ENCODE measurements at regions not wholly inside any gene's neighbourhood (a gene's known extent, or its start where the extent isn't known, plus 50 kb on each side); places are given as distances from the start of the nearest gene placed in this dataset.
"Not testable (repeated sequence)": the region's sequence is repeated elsewhere in the genome, so short reads cannot be mapped to it uniquely, and the experiment has no call there.

- not testable (repeated sequence) for H3K9me3 ChIP-seq (ENCODE audit: control insufficient read depth, low read depth, low read length); H3K27me3 ChIP-seq (ENCODE audit: control insufficient read depth, insufficient read depth, low read length); H3K36me3 ChIP-seq (ENCODE audit: control insufficient read depth, insufficient read depth, low read length)
- peaks cover 13% of the 10 kb centered on the region for H3K4me1 ChIP-seq (ENCODE audit: control insufficient read depth, insufficient read depth, low read length)
- no CpG with 5 or more reads among the region's 6 CpGs for WGBS (ENCODE audit: insufficient coverage, low lambda C conversion rate)
- peak overlapping the region; percentile 67 for H3K27ac ChIP-seq (ENCODE audit: low read length)
- H3K4me3 ChIP-seq (ENCODE audit: low read length) = peak overlapping the region; percentile 1
- DNase-seq = peak in 1 of 2 donors; percentile 71
Measured at GRCh38 chr5:34466519-34467388, 189.4 kb upstream of the RAI14 start.

- peaks cover 13% of the 10 kb centered on the region for H3K4me1 ChIP-seq (ENCODE audit: control insufficient read depth, insufficient read depth, low read length)
- WGBS (ENCODE audit: insufficient coverage, low lambda C conversion rate) = 100% methylated on average over 1 of the region's 8 CpGs
- H3K36me3 ChIP-seq (ENCODE audit: control insufficient read depth, insufficient read depth, low read length) = no peaks in the 10 kb centered on the region
- DNase-seq = no peak
- no peaks in the 10 kb centered on the region for H3K9me3 ChIP-seq (ENCODE audit: control insufficient read depth, low read depth, low read length)
- H3K27me3 ChIP-seq (ENCODE audit: control insufficient read depth, insufficient read depth, low read length) = no peaks in the 10 kb centered on the region
- H3K4me3 ChIP-seq (ENCODE audit: low read length) = no peak overlapping the region
- H3K27ac ChIP-seq (ENCODE audit: low read length) = peak overlapping the region; percentile 45
Measured at GRCh38 chr5:34467436-34467835, 188.7 kb upstream of the RAI14 start.

GRCh38 chr5:34467984-34468383 lies 188.1 kb upstream of the RAI14 start:
- no CpG with 5 or more reads among the region's 3 CpGs for WGBS (ENCODE audit: insufficient coverage, low lambda C conversion rate)
- H3K27ac ChIP-seq (ENCODE audit: low read length); H3K36me3 ChIP-seq (ENCODE audit: control insufficient read depth, insufficient read depth, low read length); H3K9me3 ChIP-seq (ENCODE audit: control insufficient read depth, low read depth, low read length); H3K4me3 ChIP-seq (ENCODE audit: low read length); H3K27me3 ChIP-seq (ENCODE audit: control insufficient read depth, insufficient read depth, low read length); DNase-seq: not testable (repeated sequence)
- peaks cover 13% of the 10 kb centered on the region for H3K4me1 ChIP-seq (ENCODE audit: control insufficient read depth, insufficient read depth, low read length)

- Histone ChIP-seq H3K27me3 (ENCODE audit: control insufficient read depth, insufficient read depth, low read length) (no peaks in the 10 kb centered on the region), H3K9me3 (ENCODE audit: control insufficient read depth, low read depth, low read length) (no peaks in the 10 kb centered on the region), H3K27ac (ENCODE audit: low read length) (no peak overlapping the region), H3K4me1 (ENCODE audit: control insufficient read depth, insufficient read depth, low read length) (peaks cover 13% of the 10 kb centered on the region), H3K36me3 (ENCODE audit: control insufficient read depth, insufficient read depth, low read length) (no peaks in the 10 kb centered on the region), H3K4me3 (ENCODE audit: low read length) (no peak overlapping the region)
- no peak for DNase-seq
- WGBS (ENCODE audit: insufficient coverage, low lambda C conversion rate) = 86% methylated on average over 1 of the region's 3 CpGs
Measured at GRCh38 chr5:34469971-34470370, 186.2 kb upstream of the RAI14 start.

- Histone ChIP-seq H3K27ac (ENCODE audit: low read length) (no peak overlapping the region), H3K4me1 (ENCODE audit: control insufficient read depth, insufficient read depth, low read length) (no peaks in the 10 kb centered on the region), H3K4me3 (ENCODE audit: low read length) (no peak overlapping the region), H3K27me3 (ENCODE audit: control insufficient read depth, insufficient read depth, low read length) (no peaks in the 10 kb centered on the region), H3K36me3 (ENCODE audit: control insufficient read depth, insufficient read depth, low read length) (no peaks in the 10 kb centered on the region), H3K9me3 (ENCODE audit: control insufficient read depth, low read depth, low read length) (no peaks in the 10 kb centered on the region)
- WGBS (ENCODE audit: insufficient coverage, low lambda C conversion rate) = no CpG with 5 or more reads among the region's 4 CpGs
- peak; percentile 34 to 47 for DNase-seq
Measured at GRCh38 chr5:34474573-34475021, 181.5 kb upstream of the RAI14 start.

- no peak overlapping the region for H3K4me3 ChIP-seq (ENCODE audit: low read length)
- H3K9me3 ChIP-seq (ENCODE audit: control insufficient read depth, low read depth, low read length) = no peaks in the 10 kb centered on the region
- no peaks in the 10 kb centered on the region for H3K27me3 ChIP-seq (ENCODE audit: control insufficient read depth, insufficient read depth, low read length)
- no peak overlapping the region for H3K27ac ChIP-seq (ENCODE audit: low read length)
- no peak for DNase-seq
- WGBS (ENCODE audit: insufficient coverage, low lambda C conversion rate) = 100% methylated on average over 3 of the region's 13 CpGs
- no peaks in the 10 kb centered on the region for H3K36me3 ChIP-seq (ENCODE audit: control insufficient read depth, insufficient read depth, low read length)
- no peaks in the 10 kb centered on the region for H3K4me1 ChIP-seq (ENCODE audit: control insufficient read depth, insufficient read depth, low read length)
Measured at GRCh38 chr5:34475249-34475966, 180.7 kb upstream of the RAI14 start.

GRCh38 chr5:34476941-34477565 lies 179.1 kb upstream of the RAI14 start:
- no peaks in the 10 kb centered on the region for H3K9me3 ChIP-seq (ENCODE audit: control insufficient read depth, low read depth, low read length)
- H3K27ac ChIP-seq (ENCODE audit: low read length) = no peak overlapping the region
- H3K27me3 ChIP-seq (ENCODE audit: control insufficient read depth, insufficient read depth, low read length) = no peaks in the 10 kb centered on the region
- H3K4me3 ChIP-seq (ENCODE audit: low read length) = no peak overlapping the region
- DNase-seq = no peak
- no peaks in the 10 kb centered on the region for H3K36me3 ChIP-seq (ENCODE audit: control insufficient read depth, insufficient read depth, low read length)
- no peaks in the 10 kb centered on the region for H3K4me1 ChIP-seq (ENCODE audit: control insufficient read depth, insufficient read depth, low read length)
- no CpG with 5 or more reads among the region's 12 CpGs for WGBS (ENCODE audit: insufficient coverage, low lambda C conversion rate)

GRCh38 chr5:34480810-34481528 lies 175.2 kb upstream of the RAI14 start:
- H3K27me3 ChIP-seq (ENCODE audit: control insufficient read depth, insufficient read depth, low read length) = no peaks in the 10 kb centered on the region
- no peak overlapping the region for H3K27ac ChIP-seq (ENCODE audit: low read length)
- H3K36me3 ChIP-seq (ENCODE audit: control insufficient read depth, insufficient read depth, low read length) = no peaks in the 10 kb centered on the region
- WGBS (ENCODE audit: insufficient coverage, low lambda C conversion rate) = no CpG with 5 or more reads among the region's 6 CpGs
- no peaks in the 10 kb centered on the region for H3K9me3 ChIP-seq (ENCODE audit: control insufficient read depth, low read depth, low read length)
- no peak for DNase-seq
- H3K4me1 ChIP-seq (ENCODE audit: control insufficient read depth, insufficient read depth, low read length) = no peaks in the 10 kb centered on the region
- no peak overlapping the region for H3K4me3 ChIP-seq (ENCODE audit: low read length)

- Histone ChIP-seq H3K4me1 (ENCODE audit: control insufficient read depth, insufficient read depth, low read length) (peaks cover 10% of the 10 kb centered on the region), H3K4me3 (ENCODE audit: low read length) (no peak overlapping the region), H3K9me3 (ENCODE audit: control insufficient read depth, low read depth, low read length) (no peaks in the 10 kb centered on the region), H3K27ac (ENCODE audit: low read length) (no peak overlapping the region), H3K27me3 (ENCODE audit: control insufficient read depth, insufficient read depth, low read length) (no peaks in the 10 kb centered on the region), H3K36me3 (ENCODE audit: control insufficient read depth, insufficient read depth, low read length) (no peaks in the 10 kb centered on the region)
- WGBS (ENCODE audit: insufficient coverage, low lambda C conversion rate) = no CpG with 5 or more reads among the region's 5 CpGs
- no peak for DNase-seq
Measured at GRCh38 chr5:34483442-34484033, 172.6 kb upstream of the RAI14 start.
